IPS-20b (cell line): ENCODE measurements at regions not wholly inside any gene's neighbourhood (a gene's known extent, or its start where the extent isn't known, plus 50 kb on each side); places are given as distances from the start of the nearest gene placed in this dataset.

Experiments
- H3K27ac ChIP-seq: one replicate; pipeline ENCODE4 v1.5.1; 2013; ENCODE audit warnings: low read length
- H3K27me3 ChIP-seq: 2 replicates; pipeline ENCODE4 v1.6.1; 2013; ENCODE audit warnings: mild to moderate bottlenecking, low read length, inconsistent platforms; ENCODE audit not compliant: insufficient read depth
- H3K36me3 ChIP-seq: 2 replicates; pipeline ENCODE4 v1.6.1; 2013; ENCODE audit warnings: low read depth, mild to moderate bottlenecking, inconsistent platforms, low read length, moderate library complexity; ENCODE audit not compliant: insufficient read depth
- H3K4me1 ChIP-seq: 2 replicates; pipeline ENCODE4 v1.6.1; 2013; ENCODE audit warnings: mild to moderate bottlenecking, control low read depth, inconsistent platforms, low read length, moderate library complexity; ENCODE audit not compliant: insufficient read depth
- H3K4me3 ChIP-seq: 2 replicates; pipeline ENCODE4 v1.5.1; 2013; ENCODE audit warnings: mild to moderate bottlenecking, low read length, inconsistent platforms
- H3K9ac ChIP-seq: 2 replicates; pipeline ENCODE4 v1.6.1; 2013; ENCODE audit warnings: low read depth, mild to moderate bottlenecking, inconsistent platforms, low read length, moderate library complexity
- H3K9me3 ChIP-seq: 2 replicates; pipeline ENCODE4 v1.6.1; 2013; ENCODE audit warnings: mild to moderate bottlenecking, low read depth, low read length, inconsistent platforms; ENCODE audit not compliant: insufficient read depth

- no peaks in the 10 kb centered on the region for H3K36me3 ChIP-seq
- H3K4me3 ChIP-seq = no peak overlapping the region
- H3K4me1 ChIP-seq = no peaks in the 10 kb centered on the region
These were observed 780.9 kb upstream of the RAG2 start for GRCh38 chr11:37378958-37379357.

GRCh38 chr11:37372667-37373066 is 774.6 kb upstream of the RAG2 start:
- no peaks in the 10 kb centered on the region for H3K27me3 ChIP-seq
- H3K4me1 ChIP-seq = no peaks in the 10 kb centered on the region
- no peak overlapping the region for H3K27ac ChIP-seq
- no peaks in the 10 kb centered on the region for H3K36me3 ChIP-seq
- H3K4me3 ChIP-seq = no peak overlapping the region
- H3K9me3 ChIP-seq = peaks cover 6% of the 10 kb centered on the region; the same call in 1 of the 2 replicates
- H3K9ac ChIP-seq = no peak overlapping the region

More at GRCh38 chr11:37378958-37379357, 780.9 kb upstream of the RAG2 start:
- H3K9ac ChIP-seq = no peak overlapping the region
- H3K27me3 ChIP-seq = no peaks in the 10 kb centered on the region
- no peak overlapping the region for H3K27ac ChIP-seq
- H3K9me3 ChIP-seq = peaks cover 6% of the 10 kb centered on the region; the same call in 1 of the 2 replicates

- no peaks in the 10 kb centered on the region for H3K9me3 ChIP-seq
- no peaks in the 10 kb centered on the region for H3K27me3 ChIP-seq
- no peaks in the 10 kb centered on the region for H3K36me3 ChIP-seq
- H3K4me3 ChIP-seq = no peak overlapping the region
- H3K4me1 ChIP-seq = no peaks in the 10 kb centered on the region
- H3K9ac ChIP-seq = no peak overlapping the region
- H3K27ac ChIP-seq = no peak overlapping the region
These were observed 773.4 kb upstream of the RAG2 start for GRCh38 chr11:37371346-37371970.

- Histone ChIP-seq H3K27me3 (no peaks in the 10 kb centered on the region), H3K9me3 (no peaks in the 10 kb centered on the region), H3K4me3 (no peak overlapping the region), H3K9ac (no peak overlapping the region), H3K36me3 (no peaks in the 10 kb centered on the region), H3K4me1 (no peaks in the 10 kb centered on the region), H3K27ac (no peak overlapping the region)
These were observed 772.8 kb upstream of the RAG2 start for GRCh38 chr11:37370817-37371216.

GRCh38 chr11:37364246-37364839 is 766.3 kb upstream of the RAG2 start:
- Histone ChIP-seq H3K9ac (no peak overlapping the region), H3K4me3 (no peak overlapping the region), H3K36me3 (no peaks in the 10 kb centered on the region), H3K4me1 (no peaks in the 10 kb centered on the region), H3K27me3 (no peaks in the 10 kb centered on the region), H3K9me3 (no peaks in the 10 kb centered on the region), H3K27ac (no peak overlapping the region)

GRCh38 chr11:37353192-37353591 is 755.2 kb upstream of the RAG2 start:
- H3K9ac ChIP-seq = no peak overlapping the region
- H3K4me3 ChIP-seq = no peak overlapping the region
- no peak overlapping the region for H3K27ac ChIP-seq
- no peaks in the 10 kb centered on the region for H3K4me1 ChIP-seq
- H3K36me3 ChIP-seq = no peaks in the 10 kb centered on the region
- no peaks in the 10 kb centered on the region for H3K27me3 ChIP-seq
- H3K9me3 ChIP-seq = peaks cover 13% of the 10 kb centered on the region; the same call in 1 of the 2 replicates

GRCh38 chr11:37352485-37352884 is 754.4 kb upstream of the RAG2 start:
- no peak overlapping the region for H3K4me3 ChIP-seq
- H3K27me3 ChIP-seq = no peaks in the 10 kb centered on the region
- H3K36me3 ChIP-seq = no peaks in the 10 kb centered on the region

GRCh38 chr11:37343290-37343689 is 745.3 kb upstream of the RAG2 start:
- H3K9ac ChIP-seq = no peak overlapping the region
- H3K4me3 ChIP-seq = no peak overlapping the region
- no peaks in the 10 kb centered on the region for H3K9me3 ChIP-seq
- no peaks in the 10 kb centered on the region for H3K36me3 ChIP-seq
- no peak overlapping the region for H3K27ac ChIP-seq
- no peaks in the 10 kb centered on the region for H3K4me1 ChIP-seq
- no peaks in the 10 kb centered on the region for H3K27me3 ChIP-seq

More at GRCh38 chr11:37352485-37352884, 754.4 kb upstream of the RAG2 start:
- Histone ChIP-seq H3K9me3 (peaks cover 13% of the 10 kb centered on the region; the same call in 1 of the 2 replicates), H3K27ac (no peak overlapping the region), H3K4me1 (no peaks in the 10 kb centered on the region), H3K9ac (no peak overlapping the region)

GRCh38 chr11:37336401-37336800 is 738.4 kb upstream of the RAG2 start:
- Histone ChIP-seq H3K27me3 (no peaks in the 10 kb centered on the region), H3K27ac (no peak overlapping the region), H3K9me3 (no peaks in the 10 kb centered on the region), H3K4me1 (no peaks in the 10 kb centered on the region), H3K4me3 (no peak overlapping the region), H3K36me3 (no peaks in the 10 kb centered on the region), H3K9ac (no peak overlapping the region)

- no peak overlapping the region for H3K4me3 ChIP-seq
- no peaks in the 10 kb centered on the region for H3K9me3 ChIP-seq
- H3K36me3 ChIP-seq = no peaks in the 10 kb centered on the region
- no peak overlapping the region for H3K27ac ChIP-seq
- H3K27me3 ChIP-seq = no peaks in the 10 kb centered on the region
- H3K9ac ChIP-seq = no peak overlapping the region
- no peaks in the 10 kb centered on the region for H3K4me1 ChIP-seq
These were observed 735.3 kb upstream of the RAG2 start for GRCh38 chr11:37333345-37333744.

- Histone ChIP-seq H3K9me3 (no peaks in the 10 kb centered on the region), H3K4me1 (no peaks in the 10 kb centered on the region), H3K4me3 (no peak overlapping the region), H3K27ac (no peak overlapping the region), H3K27me3 (no peaks in the 10 kb centered on the region), H3K9ac (no peak overlapping the region), H3K36me3 (no peaks in the 10 kb centered on the region)
These were observed 725.8 kb upstream of the RAG2 start for GRCh38 chr11:37323843-37324242.
